ENCODE measurements at regions not wholly inside any gene's neighbourhood (a gene's known extent, or its start where the extent isn't known, plus 50 kb on each side); places are given as distances from the start of the nearest gene placed in this dataset.

DNA sequence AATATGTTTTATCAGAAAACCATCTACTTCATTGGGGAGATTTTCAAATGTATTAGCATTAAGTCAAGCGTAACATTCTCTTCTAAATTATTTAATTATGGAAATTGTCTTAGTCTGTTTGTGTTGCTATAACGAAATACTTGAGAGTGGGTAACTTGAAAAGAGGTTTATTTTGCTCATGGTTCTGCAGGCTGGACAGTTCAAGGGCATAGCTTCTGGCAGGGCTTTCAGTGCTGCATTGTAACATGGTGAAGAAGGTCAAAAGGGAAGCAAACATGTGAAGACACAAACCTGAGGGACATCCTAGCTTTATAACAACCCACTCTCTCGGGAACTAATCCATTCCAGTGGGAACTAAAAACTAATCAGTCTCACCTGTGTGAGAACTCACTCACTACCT, 84.3 kb upstream of the TMPO start:
- no peaks in the 10 kb centered on the region for H3K9me2 ChIP-seq (ENCODE audit: insufficient read depth, low read length)
- peaks cover 12% of the 10 kb centered on the region; the same call in 1 of the 2 replicates for H3K9me3 ChIP-seq (ENCODE audit: low read length)
- ChIA-PET CTCF (ENCODE audit: unreplicated experiment) (no interaction called here), POLR2A (interaction anchor here (0.6 kb wide), 1 partner anchor 34 kb away, joined by 5 read pairs; no protein-coding TSS in a partner anchor)
- no peak overlapping the region for H2AFZ ChIP-seq (ENCODE audit: low read length)
- DNase-seq (ENCODE audit: low spot score), result no peak
- intact Hi-C loops (cut with micrococcal nuclease; ENCODE audit: unreplicated experiment), result no loop called here
- H3K27ac ChIP-seq (ENCODE audit: low read depth, low read length, poor library complexity, severe bottlenecking), result no peak overlapping the region
- H3K36me3 ChIP-seq (ENCODE audit: insufficient read depth, low read length), result no peaks in the 10 kb centered on the region
- H3K79me2 ChIP-seq (ENCODE audit: insufficient read depth, low read depth, low read length), result no peaks in the 10 kb centered on the region
- TF ChIP-seq, protein P1, sequence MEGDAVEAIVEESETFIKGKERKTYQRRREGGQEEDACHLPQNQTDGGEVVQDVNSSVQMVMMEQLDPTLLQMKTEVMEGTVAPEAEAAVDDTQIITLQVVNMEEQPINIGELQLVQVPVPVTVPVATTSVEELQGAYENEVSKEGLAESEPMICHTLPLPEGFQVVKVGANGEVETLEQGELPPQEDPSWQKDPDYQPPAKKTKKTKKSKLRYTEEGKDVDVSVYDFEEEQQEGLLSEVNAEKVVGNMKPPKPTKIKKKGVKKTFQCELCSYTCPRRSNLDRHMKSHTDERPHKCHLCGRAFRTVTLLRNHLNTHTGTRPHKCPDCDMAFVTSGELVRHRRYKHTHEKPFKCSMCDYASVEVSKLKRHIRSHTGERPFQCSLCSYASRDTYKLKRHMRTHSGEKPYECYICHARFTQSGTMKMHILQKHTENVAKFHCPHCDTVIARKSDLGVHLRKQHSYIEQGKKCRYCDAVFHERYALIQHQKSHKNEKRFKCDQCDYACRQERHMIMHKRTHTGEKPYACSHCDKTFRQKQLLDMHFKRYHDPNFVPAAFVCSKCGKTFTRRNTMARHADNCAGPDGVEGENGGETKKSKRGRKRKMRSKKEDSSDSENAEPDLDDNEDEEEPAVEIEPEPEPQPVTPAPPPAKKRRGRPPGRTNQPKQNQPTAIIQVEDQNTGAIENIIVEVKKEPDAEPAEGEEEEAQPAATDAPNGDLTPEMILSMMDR (conservative IDR thresholded peaks at IDR 0.05; ENCODE audit: low read length), result no peak
- TF ChIP-seq EZH2phosphoT487 (IDR thresholded peaks at IDR 0.05; ENCODE audit: borderline replicate concordance, low read depth, low read length), result no peak
- no peaks in the 10 kb centered on the region for H4K20me1 ChIP-seq (ENCODE audit: insufficient read depth, low read length)
- BruUV-seq (replicated peaks), result no TSS peak
- H3K4me3 ChIP-seq (ENCODE audit: low read depth, low read length, poor library complexity, severe bottlenecking), result no peak overlapping the region
- H3K4me2 ChIP-seq (ENCODE audit: low read length), result no peak overlapping the region
- no peaks in the 10 kb centered on the region for H3K4me1 ChIP-seq (ENCODE audit: insufficient read depth, low read length, poor library complexity, severe bottlenecking)

DNA sequence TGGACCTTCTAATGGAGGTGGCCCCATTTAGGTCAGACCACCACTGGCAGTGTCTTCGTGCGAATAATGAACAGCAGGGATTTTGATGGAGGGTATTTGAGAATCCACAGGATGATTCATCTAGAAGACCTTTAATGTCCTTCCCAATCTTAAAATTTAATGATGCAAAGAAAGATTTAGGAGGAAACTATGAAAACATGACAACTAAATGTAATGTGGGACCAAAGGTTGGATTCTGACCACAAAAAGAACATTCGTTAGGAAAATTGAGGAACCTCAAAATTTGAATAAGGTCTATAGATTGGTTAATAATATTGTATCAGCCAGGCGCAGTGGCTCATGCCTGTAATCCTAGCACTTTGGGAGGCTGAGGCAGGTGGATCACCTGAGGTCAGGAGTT, 78.2 kb upstream of the TMPO start:
- ChIA-PET CTCF (ENCODE audit: unreplicated experiment) (no interaction called here), POLR2A (interaction anchor here (0.6 to 1.4 kb wide), 3 partner anchors 9 to 1366 kb away, joined by 3 to 6 read pairs (median 4); no protein-coding TSS in a partner anchor)
- DNase-seq (ENCODE audit: low spot score), result no peak
- Histone ChIP-seq H3K36me3 (ENCODE audit: insufficient read depth, low read length) (no peaks in the 10 kb centered on the region), H3K9me2 (ENCODE audit: insufficient read depth, low read length) (no peaks in the 10 kb centered on the region), H3K4me1 (ENCODE audit: insufficient read depth, low read length, poor library complexity, severe bottlenecking) (no peaks in the 10 kb centered on the region), H3K4me2 (ENCODE audit: low read length) (no peak overlapping the region), H3K4me3 (ENCODE audit: low read depth, low read length, poor library complexity, severe bottlenecking) (no peak overlapping the region), H3K9me3 (ENCODE audit: low read length) (peaks cover 12% of the 10 kb centered on the region; the same call in 1 of the 2 replicates), H4K20me1 (ENCODE audit: insufficient read depth, low read length) (no peaks in the 10 kb centered on the region), H3K79me2 (ENCODE audit: insufficient read depth, low read depth, low read length) (no peaks in the 10 kb centered on the region), H2AFZ (ENCODE audit: low read length) (no peak overlapping the region), H3K27ac (ENCODE audit: low read depth, low read length, poor library complexity, severe bottlenecking) (no peak overlapping the region)
- no TSS peak for BruUV-seq (replicated peaks)
- TF ChIP-seq, protein P1 (conservative IDR thresholded peaks at IDR 0.05; ENCODE audit: low read length), result no peak
- no peak for TF ChIP-seq EZH2phosphoT487 (IDR thresholded peaks at IDR 0.05; ENCODE audit: borderline replicate concordance, low read depth, low read length)
- intact Hi-C loops (cut with micrococcal nuclease; ENCODE audit: unreplicated experiment), result no loop called here

DNA sequence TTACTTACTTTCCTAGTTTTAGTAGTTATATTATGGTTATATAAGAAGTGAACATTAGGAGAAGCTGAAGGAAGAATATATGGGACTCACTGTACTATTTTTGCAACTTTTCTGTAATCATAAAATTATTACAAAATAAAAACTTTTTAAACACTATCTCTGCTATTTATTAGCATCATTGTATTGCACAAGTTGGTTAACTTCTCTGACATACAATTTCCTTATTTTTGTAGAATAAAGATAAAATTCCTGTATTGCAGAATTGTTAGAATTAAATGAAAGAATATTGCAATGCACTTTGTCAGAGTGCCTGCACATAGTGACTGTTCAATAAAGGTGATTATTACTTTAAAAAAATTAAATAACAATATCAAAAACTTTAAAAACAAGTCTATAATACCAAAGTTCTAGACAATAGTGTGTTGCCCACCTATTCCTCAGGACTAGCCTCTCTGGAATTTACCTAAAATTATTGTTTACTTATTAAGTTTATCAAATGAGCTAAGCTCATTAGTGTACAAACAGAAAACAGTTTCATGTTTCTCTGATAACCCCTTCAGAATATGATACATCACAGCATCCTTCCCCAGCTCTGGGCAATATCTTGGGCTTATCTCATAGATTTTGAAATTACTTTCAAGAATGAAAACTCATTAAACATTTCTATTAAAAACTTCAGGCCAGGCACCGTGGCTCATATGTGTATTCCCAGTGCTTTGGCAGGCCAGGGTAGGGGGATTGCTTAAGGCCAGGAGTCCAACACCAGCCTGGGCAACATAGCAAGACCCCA, 77.4 kb upstream of the TMPO start:
- ChIA-PET CTCF (ENCODE audit: unreplicated experiment) (no interaction called here), POLR2A (interaction anchor here (1.4 kb wide), 1 partner anchor 10 kb away, joined by 4 read pairs; no protein-coding TSS in a partner anchor)
- H3K4me2 ChIP-seq (ENCODE audit: low read length), result no peak overlapping the region
- no peaks in the 10 kb centered on the region for H4K20me1 ChIP-seq (ENCODE audit: insufficient read depth, low read length)
- H3K4me1 ChIP-seq (ENCODE audit: insufficient read depth, low read length, poor library complexity, severe bottlenecking), result no peaks in the 10 kb centered on the region
- H3K79me2 ChIP-seq (ENCODE audit: insufficient read depth, low read depth, low read length), result no peaks in the 10 kb centered on the region
- no peak overlapping the region for H3K27ac ChIP-seq (ENCODE audit: low read depth, low read length, poor library complexity, severe bottlenecking)
- TF ChIP-seq, protein P1 (conservative IDR thresholded peaks at IDR 0.05; ENCODE audit: low read length), result no peak
- TF ChIP-seq EZH2phosphoT487 (IDR thresholded peaks at IDR 0.05; ENCODE audit: borderline replicate concordance, low read depth, low read length), result no peak
- no peak overlapping the region for H2AFZ ChIP-seq (ENCODE audit: low read length)
- no peak for DNase-seq (ENCODE audit: low spot score)
- no peak overlapping the region for H3K4me3 ChIP-seq (ENCODE audit: low read depth, low read length, poor library complexity, severe bottlenecking)
- BruUV-seq (replicated peaks), result no TSS peak
- peaks cover 12% of the 10 kb centered on the region; the same call in 1 of the 2 replicates for H3K9me3 ChIP-seq (ENCODE audit: low read length)
- intact Hi-C loops (cut with micrococcal nuclease; ENCODE audit: unreplicated experiment), result no loop called here
- no peaks in the 10 kb centered on the region for H3K36me3 ChIP-seq (ENCODE audit: insufficient read depth, low read length)
- H3K9me2 ChIP-seq (ENCODE audit: insufficient read depth, low read length), result no peaks in the 10 kb centered on the region
